Chondrocyte (in vitro differentiated cells): ENCODE measurements at regions not wholly inside any gene's neighbourhood (a gene's known extent, or its start where the extent isn't known, plus 50 kb on each side); places are given as distances from the start of the nearest gene placed in this dataset.
"Not testable (repeated sequence)": the region's sequence is repeated elsewhere in the genome, so short reads cannot be mapped to it uniquely, and the experiment has no call there.

Experiments used
- DNase-seq: peaks from one replicate; pipeline ENCODE4 v3.0.0; 2021; ENCODE audit warnings: mixed read lengths, low spot score
- H3K27ac Mint-ChIP-seq: one replicate; pipeline ENCODE4 v1.8.0; 2021; ENCODE audit warnings: mild to moderate bottlenecking, moderate library complexity, mixed read lengths; ENCODE audit not compliant: unreplicated experiment
- H3K27me3 Mint-ChIP-seq: 2 replicates; pipeline ENCODE4 v1.8.0; 2021; ENCODE audit warnings: low read depth, mixed read lengths
- H3K36me3 Mint-ChIP-seq: 2 replicates; pipeline ENCODE4 v1.8.0; 2021; ENCODE audit warnings: low read depth, mixed read lengths
- H3K4me1 Mint-ChIP-seq: 2 replicates; pipeline ENCODE4 v1.8.0; 2021; ENCODE audit warnings: low read depth, mild to moderate bottlenecking, mixed read lengths
- H3K4me3 Mint-ChIP-seq: one replicate; pipeline ENCODE4 v1.8.0; 2021; ENCODE audit warnings: mild to moderate bottlenecking, moderate library complexity, mixed read lengths; ENCODE audit not compliant: unreplicated experiment
- H3K9me3 Mint-ChIP-seq: 2 replicates; pipeline ENCODE4 v1.8.0; 2021; ENCODE audit warnings: low read depth, mixed read lengths
- TF ChIP-seq, protein P1 (sequence below): fragments of 200-600 bp; sonication (generic); IDR thresholded peaks from 2 replicates; pipeline ENCODE4 v1.5.0; 2021; ENCODE audit warnings: antibody characterized with exemption, mild to moderate bottlenecking, moderate library complexity

- DNase-seq, result no peak
- no peaks in the 10 kb centered on the region for H3K9me3 Mint-ChIP-seq
- no peaks in the 10 kb centered on the region for H3K36me3 Mint-ChIP-seq
- H3K4me3 Mint-ChIP-seq, result no peak overlapping the region
- H3K4me1 Mint-ChIP-seq, result no peaks in the 10 kb centered on the region
- H3K27ac Mint-ChIP-seq, result no peak overlapping the region
- TF ChIP-seq, protein P1, sequence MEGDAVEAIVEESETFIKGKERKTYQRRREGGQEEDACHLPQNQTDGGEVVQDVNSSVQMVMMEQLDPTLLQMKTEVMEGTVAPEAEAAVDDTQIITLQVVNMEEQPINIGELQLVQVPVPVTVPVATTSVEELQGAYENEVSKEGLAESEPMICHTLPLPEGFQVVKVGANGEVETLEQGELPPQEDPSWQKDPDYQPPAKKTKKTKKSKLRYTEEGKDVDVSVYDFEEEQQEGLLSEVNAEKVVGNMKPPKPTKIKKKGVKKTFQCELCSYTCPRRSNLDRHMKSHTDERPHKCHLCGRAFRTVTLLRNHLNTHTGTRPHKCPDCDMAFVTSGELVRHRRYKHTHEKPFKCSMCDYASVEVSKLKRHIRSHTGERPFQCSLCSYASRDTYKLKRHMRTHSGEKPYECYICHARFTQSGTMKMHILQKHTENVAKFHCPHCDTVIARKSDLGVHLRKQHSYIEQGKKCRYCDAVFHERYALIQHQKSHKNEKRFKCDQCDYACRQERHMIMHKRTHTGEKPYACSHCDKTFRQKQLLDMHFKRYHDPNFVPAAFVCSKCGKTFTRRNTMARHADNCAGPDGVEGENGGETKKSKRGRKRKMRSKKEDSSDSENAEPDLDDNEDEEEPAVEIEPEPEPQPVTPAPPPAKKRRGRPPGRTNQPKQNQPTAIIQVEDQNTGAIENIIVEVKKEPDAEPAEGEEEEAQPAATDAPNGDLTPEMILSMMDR, result no peak
- H3K27me3 Mint-ChIP-seq, result peaks cover 3% of the 10 kb centered on the region
Observed at GRCh38 chr6:15885624-15886023, 222.8 kb upstream of the DTNBP1 start.

- not testable (repeated sequence) for H3K27me3 Mint-ChIP-seq, H3K36me3 Mint-ChIP-seq, H3K4me3 Mint-ChIP-seq, H3K27ac Mint-ChIP-seq, DNase-seq, H3K9me3 Mint-ChIP-seq
- H3K4me1 Mint-ChIP-seq, result peaks cover 10% of the 10 kb centered on the region
Observed at GRCh38 chr6:15883593-15883992, 220.8 kb upstream of the DTNBP1 start.

DNA sequence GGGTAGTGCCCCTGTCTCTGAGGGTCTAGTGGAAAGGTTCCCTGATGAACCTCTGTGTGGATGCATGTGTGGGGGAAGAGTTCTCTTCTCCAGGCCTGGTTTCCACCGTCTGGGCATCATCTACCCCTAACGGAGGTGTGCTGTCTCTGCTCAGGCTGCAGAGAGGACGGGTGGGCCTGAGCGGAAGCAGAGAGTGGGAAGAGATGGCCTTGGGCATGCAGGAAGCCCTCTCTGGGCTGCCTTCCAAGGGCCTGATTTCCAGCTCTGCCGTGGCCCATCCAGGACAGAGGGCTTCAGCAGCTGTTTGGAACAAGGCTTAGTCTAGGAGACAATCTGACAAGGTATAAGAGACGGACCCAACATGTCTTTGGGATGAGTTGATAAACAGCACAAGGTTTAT lies 220.1 kb upstream of the DTNBP1 start:
- TF ChIP-seq, protein P1, result no peak
- Mint-ChIP-seq H3K27me3 (peaks cover 2% of the 10 kb centered on the region), H3K27ac (no peak overlapping the region), H3K4me1 (peaks cover 10% of the 10 kb centered on the region), H3K9me3 (no peaks in the 10 kb centered on the region), H3K36me3 (no peaks in the 10 kb centered on the region), H3K4me3 (no peak overlapping the region)
- no peak for DNase-seq

DNA sequence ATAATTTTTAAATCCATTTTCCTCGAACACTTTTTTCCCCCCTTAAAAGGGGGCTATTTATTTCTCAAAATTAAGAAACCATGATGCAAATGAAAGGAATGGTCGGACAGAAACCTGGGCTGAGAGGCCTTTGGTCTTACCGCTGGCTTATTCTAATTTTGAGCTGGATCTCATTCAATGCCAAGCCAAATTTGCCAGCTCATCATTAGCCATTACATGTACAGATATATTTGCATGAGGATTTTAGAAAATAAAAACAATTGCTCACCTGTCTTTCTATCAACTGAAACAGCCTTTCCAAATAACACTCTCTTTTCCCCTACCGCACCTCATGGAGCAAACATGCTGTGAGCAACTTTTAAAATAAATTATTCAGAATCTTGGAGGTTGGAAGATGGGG lies 219.5 kb upstream of the DTNBP1 start:
- Mint-ChIP-seq H3K27me3 (peaks cover 2% of the 10 kb centered on the region), H3K36me3 (no peaks in the 10 kb centered on the region), H3K4me3 (no peak overlapping the region), H3K9me3 (no peaks in the 10 kb centered on the region), H3K27ac (no peak overlapping the region), H3K4me1 (peaks cover 10% of the 10 kb centered on the region)
- DNase-seq, result no peak
- TF ChIP-seq, protein P1, result no peak

GRCh38 chr6:15881150-15881549 lies 218.3 kb upstream of the DTNBP1 start:
- peaks cover 2% of the 10 kb centered on the region for H3K27me3 Mint-ChIP-seq
- H3K4me1 Mint-ChIP-seq, result peaks cover 10% of the 10 kb centered on the region
- TF ChIP-seq, protein P1, result no peak
- no peaks in the 10 kb centered on the region for H3K9me3 Mint-ChIP-seq
- no peaks in the 10 kb centered on the region for H3K36me3 Mint-ChIP-seq
- no peak overlapping the region for H3K4me3 Mint-ChIP-seq
- DNase-seq, result no peak
- H3K27ac Mint-ChIP-seq, result no peak overlapping the region

- no peak for DNase-seq
- Mint-ChIP-seq H3K36me3 (no peaks in the 10 kb centered on the region), H3K4me1 (peaks cover 10% of the 10 kb centered on the region), H3K9me3 (no peaks in the 10 kb centered on the region), H3K4me3 (no peak overlapping the region), H3K27me3 (peaks cover 2% of the 10 kb centered on the region), H3K27ac (no peak overlapping the region)
- TF ChIP-seq, protein P1, result no peak
Observed at GRCh38 chr6:15880262-15880973, 217.6 kb upstream of the DTNBP1 start.
